ENCODE measurements at regions not wholly inside any gene's neighbourhood (a gene's known extent, or its start where the extent isn't known, plus 50 kb on each side); places are given as distances from the start of the nearest gene placed in this dataset.

DNA sequence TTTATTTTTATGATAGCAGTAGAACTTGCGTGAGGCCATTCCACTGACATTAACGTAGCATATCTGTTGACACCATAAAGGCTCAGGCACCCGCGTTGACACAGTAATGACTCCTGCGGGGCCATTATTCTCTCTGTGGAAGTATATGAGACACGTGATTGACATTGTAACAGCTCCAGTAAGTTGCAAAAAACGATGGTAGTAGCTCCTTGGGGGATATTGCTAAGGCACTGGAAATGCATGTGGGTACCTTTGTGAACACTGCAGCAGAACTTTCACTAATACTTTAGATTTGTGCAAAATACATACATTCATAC is 918.8 kb upstream of the CDH8 start:
- TF ChIP-seq, protein P1, sequence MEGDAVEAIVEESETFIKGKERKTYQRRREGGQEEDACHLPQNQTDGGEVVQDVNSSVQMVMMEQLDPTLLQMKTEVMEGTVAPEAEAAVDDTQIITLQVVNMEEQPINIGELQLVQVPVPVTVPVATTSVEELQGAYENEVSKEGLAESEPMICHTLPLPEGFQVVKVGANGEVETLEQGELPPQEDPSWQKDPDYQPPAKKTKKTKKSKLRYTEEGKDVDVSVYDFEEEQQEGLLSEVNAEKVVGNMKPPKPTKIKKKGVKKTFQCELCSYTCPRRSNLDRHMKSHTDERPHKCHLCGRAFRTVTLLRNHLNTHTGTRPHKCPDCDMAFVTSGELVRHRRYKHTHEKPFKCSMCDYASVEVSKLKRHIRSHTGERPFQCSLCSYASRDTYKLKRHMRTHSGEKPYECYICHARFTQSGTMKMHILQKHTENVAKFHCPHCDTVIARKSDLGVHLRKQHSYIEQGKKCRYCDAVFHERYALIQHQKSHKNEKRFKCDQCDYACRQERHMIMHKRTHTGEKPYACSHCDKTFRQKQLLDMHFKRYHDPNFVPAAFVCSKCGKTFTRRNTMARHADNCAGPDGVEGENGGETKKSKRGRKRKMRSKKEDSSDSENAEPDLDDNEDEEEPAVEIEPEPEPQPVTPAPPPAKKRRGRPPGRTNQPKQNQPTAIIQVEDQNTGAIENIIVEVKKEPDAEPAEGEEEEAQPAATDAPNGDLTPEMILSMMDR (IDR thresholded peaks at IDR 0.05; ENCODE audit: low read depth, low read length, poor library complexity, severe bottlenecking), result no peak
- no peak for TF ChIP-seq EZH2phosphoT487 (IDR thresholded peaks at IDR 0.05; ENCODE audit: borderline replicate concordance, low read length)

All from DOHH2 (cell line).